ENCODE measurements at regions not wholly inside any gene's neighbourhood (a gene's known extent, or its start where the extent isn't known, plus 50 kb on each side); places are given as distances from the start of the nearest gene placed in this dataset.

DNA sequence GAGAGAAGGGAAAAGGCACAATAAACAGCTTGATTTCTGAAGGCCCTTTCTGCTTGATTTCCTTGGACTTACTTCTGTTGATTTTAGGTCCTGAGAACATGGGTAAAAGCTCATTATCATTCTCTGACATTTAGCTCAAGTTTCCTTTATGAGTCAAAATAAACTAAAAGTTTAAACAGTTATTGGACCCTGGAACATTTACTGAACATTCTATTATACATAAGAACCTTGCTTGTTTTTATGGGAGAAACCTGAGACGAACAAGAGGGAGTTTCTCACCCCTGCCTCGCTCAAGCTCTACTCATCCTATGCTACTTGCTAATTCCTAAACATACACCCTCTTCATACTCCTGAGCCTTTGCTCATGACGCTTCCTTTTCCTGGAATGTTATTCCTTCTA is 538.3 kb upstream of the PKN2 start:
- 69 to 77% methylated on average over 3 of the region's 3 CpGs for WGBS, 2 donors

DNA sequence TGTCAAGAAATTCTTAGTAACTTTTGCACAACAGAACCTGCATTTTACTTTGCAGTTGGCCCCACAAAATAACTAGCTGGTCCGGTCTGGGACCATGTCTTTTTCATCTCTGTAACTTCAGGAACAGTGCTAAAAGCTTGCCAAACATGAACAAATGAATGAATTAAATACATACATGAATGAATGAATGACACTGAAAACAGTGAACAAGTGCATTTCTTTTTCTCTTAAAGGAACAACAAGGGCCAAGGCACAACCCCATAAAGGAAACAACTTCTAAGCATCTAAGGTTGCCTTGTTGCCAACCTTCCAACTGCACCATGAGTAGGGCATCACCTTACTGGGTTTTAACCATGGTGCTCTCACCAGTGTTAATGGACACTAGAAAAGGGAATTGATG is 534.4 kb upstream of the PKN2 start:
- no peak for DNase-seq
- intact Hi-C loops (cut with DNase I), result no loop called here
- Histone ChIP-seq H3K27me3 (no peaks in the 10 kb centered on the region), H3K4me3 (no peak overlapping the region), H3K4me1 (no peaks in the 10 kb centered on the region), H3K27ac (no peak overlapping the region), H3K36me3 (no peaks in the 10 kb centered on the region), H3K9me3 (no peaks in the 10 kb centered on the region)
- 67 to 92% methylated on average over 1 of the region's 1 CpG for WGBS, 2 donors
- TF ChIP-seq POLR2A (IDR thresholded peaks at IDR 0.05) (no peak), CTCF (IDR thresholded peaks at IDR 0.05) (no peak)

More for the DNA sequence above, 538.3 kb upstream of the PKN2 start:
- Histone ChIP-seq H3K4me3 (no peak overlapping the region), H3K9me3 (no peaks in the 10 kb centered on the region), H3K36me3 (no peaks in the 10 kb centered on the region), H3K4me1 (no peaks in the 10 kb centered on the region), H3K27ac (no peak overlapping the region), H3K27me3 (no peaks in the 10 kb centered on the region)
- intact Hi-C loops (cut with DNase I), result no loop called here
- DNase-seq, result no peak
- no peak for TF ChIP-seq POLR2A (IDR thresholded peaks at IDR 0.05)
- no peak for TF ChIP-seq CTCF (IDR thresholded peaks at IDR 0.05)

GRCh38 chr1:88150330-88150729 is 533.7 kb upstream of the PKN2 start:
- no peak overlapping the region for H3K4me3 ChIP-seq
- no peaks in the 10 kb centered on the region for H3K9me3 ChIP-seq
- H3K27ac ChIP-seq, result no peak overlapping the region
- H3K27me3 ChIP-seq, result no peaks in the 10 kb centered on the region
- no peak for DNase-seq
- no peaks in the 10 kb centered on the region for H3K4me1 ChIP-seq
- WGBS, 2 donors, result 52 to 53% methylated on average over 4 of the region's 4 CpGs
- intact Hi-C loops (cut with DNase I), result no loop called here
- no peaks in the 10 kb centered on the region for H3K36me3 ChIP-seq
- TF ChIP-seq CTCF (IDR thresholded peaks at IDR 0.05) (no peak), POLR2A (IDR thresholded peaks at IDR 0.05) (no peak)

DNA sequence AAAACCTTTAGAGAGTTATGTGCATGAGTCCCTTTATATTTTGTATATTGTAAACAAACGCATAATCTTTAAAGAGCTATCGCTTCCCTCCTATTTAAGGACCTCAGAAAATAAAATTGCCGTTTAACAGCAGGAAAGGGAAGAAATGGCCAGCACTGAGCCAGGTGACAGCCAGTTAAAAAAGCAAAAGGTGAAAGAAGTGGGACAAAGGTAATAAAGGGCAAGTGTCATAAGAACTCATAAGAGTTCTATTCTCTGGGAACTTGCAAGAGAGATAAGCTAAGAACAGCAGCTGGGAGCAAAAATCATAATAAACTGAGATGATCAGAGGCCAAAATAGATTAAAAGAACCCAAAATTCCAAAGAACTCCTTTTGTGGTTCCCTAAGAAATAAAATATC is 520.9 kb upstream of the PKN2 start:
- WGBS, 2 donors, result 60 to 61% methylated on average over 3 of the region's 3 CpGs
- DNase-seq, result no peak
- H3K9me3 ChIP-seq, result no peaks in the 10 kb centered on the region
- no peak overlapping the region for H3K4me3 ChIP-seq
- H3K27ac ChIP-seq, result no peak overlapping the region
- intact Hi-C loops (cut with DNase I), result no loop called here
- H3K4me1 ChIP-seq, result no peaks in the 10 kb centered on the region
- no peaks in the 10 kb centered on the region for H3K36me3 ChIP-seq
- no peaks in the 10 kb centered on the region for H3K27me3 ChIP-seq
- TF ChIP-seq CTCF (IDR thresholded peaks at IDR 0.05), result no peak
- TF ChIP-seq POLR2A (IDR thresholded peaks at IDR 0.05), result no peak

DNA sequence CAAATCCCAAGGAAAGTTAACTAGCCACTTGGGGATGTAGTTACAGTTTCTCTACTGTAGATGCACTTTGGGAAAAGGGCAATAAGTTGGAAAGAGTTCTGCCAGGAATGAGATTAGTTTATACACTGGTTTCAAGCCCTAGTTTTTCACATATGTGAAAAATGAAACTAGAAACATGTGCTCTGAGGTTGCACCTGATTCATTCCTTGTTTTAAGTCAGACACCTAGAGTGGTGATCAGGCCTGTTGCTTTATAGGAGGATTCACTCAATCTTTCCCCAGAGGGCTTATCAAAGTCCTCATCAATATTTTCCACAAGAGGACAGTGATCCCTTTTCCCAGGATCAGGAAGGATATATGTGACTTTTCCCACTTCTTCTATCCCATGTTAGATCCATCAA is 515.9 kb upstream of the PKN2 start:
- intact Hi-C loops (cut with DNase I), result no loop called here
- H3K4me1 ChIP-seq, result no peaks in the 10 kb centered on the region
- no peak overlapping the region for H3K4me3 ChIP-seq
- no peaks in the 10 kb centered on the region for H3K27me3 ChIP-seq
- no peaks in the 10 kb centered on the region for H3K9me3 ChIP-seq
- no peaks in the 10 kb centered on the region for H3K36me3 ChIP-seq
- TF ChIP-seq CTCF (IDR thresholded peaks at IDR 0.05), result no peak
- TF ChIP-seq POLR2A (IDR thresholded peaks at IDR 0.05), result no peak
- H3K27ac ChIP-seq, result no peak overlapping the region
- DNase-seq, result no peak
